Pancreas (tissue), 10 donors: ENCODE measurements at regions not wholly inside any gene's neighbourhood (a gene's known extent, or its start where the extent isn't known, plus 50 kb on each side); places are given as distances from the start of the nearest gene placed in this dataset.

Experiments used
- ATAC-seq, 4 donors: fragments of 200-7000 bp; cut with Tn5 transposase; one replicate each; pipeline versions ENCODE4 v1.8.0 to v1.9.1; 2020; ENCODE audit warnings: mild to moderate bottlenecking in 4 of 4, moderate library complexity in 4 of 4
- DNase-seq, 6 donors: peaks; one replicate each; pipeline ENCODE4 v3.0.0-alpha.2; 2020
- FAIRE-seq: peaks from 2 replicates; lab custom pipeline; 2012; peaks lifted over from hg19 to GRCh38; lab: Jason Lieb, UNC
- H3K27ac ChIP-seq, 4 donors: fragments of 200-600 bp; sonication (generic); 1 replicate in 3 of 4; 2 replicates in 1 of 4; pipeline versions ENCODE4 v1.5.0 to v1.8.0; 2020
- H3K27me3 ChIP-seq, 4 donors: fragments of 200-600 bp; one replicate each; pipeline ENCODE4 v1.8.0; 2021
- H3K36me3 ChIP-seq, 3 donors: fragments of 200-600 bp; sonication (generic) in 1 of 3; one replicate each; pipeline versions ENCODE4 v1.5.0 to v1.8.0; 2020 to 2021
- H3K4me1 ChIP-seq, 3 donors: fragments of 200-600 bp; one replicate each; pipeline ENCODE4 v1.8.0; 2021
- H3K4me3 ChIP-seq, 4 donors: fragments of 200-600 bp; sonication (generic) in 2 of 4; one replicate each; pipeline versions ENCODE4 v1.5.0 to v1.8.0; 2020 to 2021
- H3K9me3 ChIP-seq, 4 donors: fragments of 200-600 bp; one replicate each; pipeline ENCODE4 v1.8.0; 2021
- WGBS, 2 donors: extraction: QIAGEN DNeasy Blood & Tissue Kit; methylation state at CpG; one replicate each; pipeline ENCODE4 v1.1.7; 2013; 5-methylcytosine and 5-hydroxymethylcytosine counted together
- intact Hi-C, 3 donors: fragments of 100-400 bp; cut with DNase I; formaldehyde crosslinking; loops; one replicate each; pipeline versions ENCODE4 v1.11.1 to v1.14.2; 2022
- TF ChIP-seq, protein P1 (sequence below), 4 donors: fragments of 200-600 bp; sonication (generic) in 3 of 4; IDR thresholded peaks; one replicate each; pipeline versions ENCODE4 v1.5.0 to v1.8.0; 2021; ENCODE audit warnings: antibody characterized with exemption in 4 of 4
- donor health status: healthy with polysubstance abuse.
- donor health status: DM: no; HTN: no; CAD: no; lungs with moderate emphysema.
- donor health status: DM: no; HTN: no; CAD: no.
- donor health status: control.
- donor health status: control.
- donor health status: Bipolar disorder and iron deficiency.
- donor health status: DM: yes; HTN: yes; CAD: no.
- donor health status: DM: no; HTN: no; CAD: no.
- donor health status: DM: no; HTN: no; CAD: no.
- donor health status: DM: yes; HTN: yes; CAD: no.

DNA sequence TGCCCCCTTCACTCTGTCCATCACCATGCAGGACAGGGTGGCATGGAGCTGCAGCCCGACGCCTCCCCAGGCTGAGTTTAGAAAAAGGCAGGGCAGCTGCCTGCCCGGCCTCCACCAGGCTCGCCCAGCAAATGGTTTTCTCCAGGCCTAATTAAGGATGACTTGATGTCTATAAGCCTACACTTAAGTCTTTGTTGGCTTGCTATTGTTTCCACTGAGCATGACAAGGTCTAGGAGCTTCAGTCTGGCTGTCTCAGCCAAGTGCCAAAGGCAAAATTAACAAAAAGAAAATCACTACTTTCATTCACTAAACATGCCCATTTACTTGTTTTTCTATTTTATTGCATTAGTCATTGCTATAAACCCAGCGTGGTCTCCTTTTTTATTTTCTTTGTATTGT is 372.2 kb downstream of the INSIG2 start:
- Histone ChIP-seq H3K27me3 (no peaks in the 10 kb centered on the region), H3K4me3 (no peak overlapping the region), H3K9me3 (no peaks in the 10 kb centered on the region), H3K4me1 (no peaks in the 10 kb centered on the region), H3K27ac (no peak overlapping the region), H3K36me3 (no peaks in the 10 kb centered on the region)
- DNase-seq (no peak), FAIRE-seq (no peak), ATAC-seq (no peak)
- WGBS, 2 donors, result 84 to 89% methylated on average over 5 of the region's 5 CpGs
- TF ChIP-seq, protein P1, sequence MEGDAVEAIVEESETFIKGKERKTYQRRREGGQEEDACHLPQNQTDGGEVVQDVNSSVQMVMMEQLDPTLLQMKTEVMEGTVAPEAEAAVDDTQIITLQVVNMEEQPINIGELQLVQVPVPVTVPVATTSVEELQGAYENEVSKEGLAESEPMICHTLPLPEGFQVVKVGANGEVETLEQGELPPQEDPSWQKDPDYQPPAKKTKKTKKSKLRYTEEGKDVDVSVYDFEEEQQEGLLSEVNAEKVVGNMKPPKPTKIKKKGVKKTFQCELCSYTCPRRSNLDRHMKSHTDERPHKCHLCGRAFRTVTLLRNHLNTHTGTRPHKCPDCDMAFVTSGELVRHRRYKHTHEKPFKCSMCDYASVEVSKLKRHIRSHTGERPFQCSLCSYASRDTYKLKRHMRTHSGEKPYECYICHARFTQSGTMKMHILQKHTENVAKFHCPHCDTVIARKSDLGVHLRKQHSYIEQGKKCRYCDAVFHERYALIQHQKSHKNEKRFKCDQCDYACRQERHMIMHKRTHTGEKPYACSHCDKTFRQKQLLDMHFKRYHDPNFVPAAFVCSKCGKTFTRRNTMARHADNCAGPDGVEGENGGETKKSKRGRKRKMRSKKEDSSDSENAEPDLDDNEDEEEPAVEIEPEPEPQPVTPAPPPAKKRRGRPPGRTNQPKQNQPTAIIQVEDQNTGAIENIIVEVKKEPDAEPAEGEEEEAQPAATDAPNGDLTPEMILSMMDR (IDR thresholded peaks at IDR 0.05), result no peak
- intact Hi-C loops, result no loop called here

DNA sequence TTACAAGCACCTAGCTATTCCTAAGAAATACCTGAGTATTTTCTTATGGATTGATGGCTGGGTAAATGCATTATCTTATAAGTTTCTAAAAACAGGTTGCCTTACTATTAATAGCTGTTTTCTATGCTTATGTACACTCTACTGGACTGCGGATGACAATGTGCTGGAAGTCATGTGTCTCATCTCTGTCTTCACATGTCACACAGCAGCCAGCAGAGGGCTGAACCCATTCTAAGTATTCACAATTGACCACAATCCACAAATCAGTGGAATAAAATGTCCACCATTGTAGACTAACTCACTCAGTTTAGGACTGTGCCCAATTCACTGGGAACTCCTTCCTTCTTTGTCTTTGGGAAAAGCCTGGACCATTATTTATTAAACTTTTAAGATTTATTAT is 371.2 kb downstream of the INSIG2 start:
- DNase-seq (no peak), FAIRE-seq (no peak), ATAC-seq (no peak)
- TF ChIP-seq, protein P1 (IDR thresholded peaks at IDR 0.05), result no peak
- Histone ChIP-seq H3K9me3 (no peaks in the 10 kb centered on the region), H3K4me1 (no peaks in the 10 kb centered on the region), H3K27ac (no peak overlapping the region), H3K27me3 (no peaks in the 10 kb centered on the region), H3K36me3 (no peaks in the 10 kb centered on the region), H3K4me3 (no peak overlapping the region)
- intact Hi-C loops, result no loop called here
- 95% methylated on average over 1 of the region's 1 CpG for WGBS, 2 donors

DNA sequence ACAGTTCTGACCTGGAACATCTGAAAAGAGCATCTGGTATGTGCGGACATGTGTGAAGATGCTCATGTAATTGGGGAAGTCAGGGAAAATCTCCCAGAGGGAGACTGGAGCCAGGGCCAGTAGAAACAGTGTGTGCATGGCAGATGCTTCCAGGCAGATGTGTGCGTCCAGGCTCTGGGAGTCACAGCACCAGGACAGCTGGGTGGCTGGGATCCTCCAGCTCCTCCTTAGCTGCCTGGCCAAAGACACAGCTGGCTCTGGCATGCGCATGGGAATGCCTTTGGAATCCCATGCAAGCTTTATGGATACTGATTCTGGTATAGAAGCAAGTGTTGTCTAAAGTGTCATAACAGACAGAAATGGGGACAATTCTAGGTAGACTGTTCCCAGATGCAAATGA is 369.7 kb downstream of the INSIG2 start:
- WGBS, 2 donors, result 82 to 88% methylated on average over 3 of the region's 3 CpGs
- H3K36me3 ChIP-seq, result no peaks in the 10 kb centered on the region
- no peaks in the 10 kb centered on the region for H3K27me3 ChIP-seq
- H3K9me3 ChIP-seq, result no peaks in the 10 kb centered on the region
- TF ChIP-seq, protein P1 (IDR thresholded peaks at IDR 0.05), result no peak
- DNase-seq (no peak), ATAC-seq (no peak), FAIRE-seq (no peak)
- H3K4me1 ChIP-seq, result no peaks in the 10 kb centered on the region
- no peak overlapping the region for H3K27ac ChIP-seq
- no peak overlapping the region for H3K4me3 ChIP-seq
- intact Hi-C loops, result no loop called here

DNA sequence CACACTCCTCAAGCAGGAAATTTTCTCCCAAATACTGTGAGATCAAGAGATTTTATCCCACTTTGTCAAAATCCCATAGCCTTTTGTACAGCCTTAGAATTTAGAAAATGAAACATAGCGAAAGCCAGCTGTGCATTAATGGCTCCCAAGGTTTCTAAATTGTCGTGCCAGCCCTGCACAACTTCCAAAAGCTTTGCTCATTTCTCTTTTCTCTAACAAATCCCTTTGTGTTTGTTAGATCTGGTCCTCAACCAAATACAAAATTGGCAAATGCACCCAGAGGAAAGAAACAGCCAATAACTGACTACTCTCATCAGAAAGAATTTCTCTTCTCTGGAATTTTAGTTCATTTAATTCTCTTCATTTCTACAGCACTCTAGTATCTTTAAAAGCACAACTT is 361.1 kb downstream of the INSIG2 start:
- no peak for FAIRE-seq
- Histone ChIP-seq H3K27me3 (no peaks in the 10 kb centered on the region), H3K9me3 (no peaks in the 10 kb centered on the region), H3K4me3 (no peak overlapping the region), H3K27ac (no peak overlapping the region), H3K4me1 (peaks cover 0 to 2% (median 0%) of the 10 kb centered on the region in 3 donors), H3K36me3 (no peaks in the 10 kb centered on the region)
- TF ChIP-seq, protein P1 (IDR thresholded peaks at IDR 0.05), result no peak
- ATAC-seq, result no peak
- DNase-seq, result no peak
- intact Hi-C loops, result no loop called here
- 75 to 83% methylated on average over 2 of the region's 2 CpGs for WGBS, 2 donors

DNA sequence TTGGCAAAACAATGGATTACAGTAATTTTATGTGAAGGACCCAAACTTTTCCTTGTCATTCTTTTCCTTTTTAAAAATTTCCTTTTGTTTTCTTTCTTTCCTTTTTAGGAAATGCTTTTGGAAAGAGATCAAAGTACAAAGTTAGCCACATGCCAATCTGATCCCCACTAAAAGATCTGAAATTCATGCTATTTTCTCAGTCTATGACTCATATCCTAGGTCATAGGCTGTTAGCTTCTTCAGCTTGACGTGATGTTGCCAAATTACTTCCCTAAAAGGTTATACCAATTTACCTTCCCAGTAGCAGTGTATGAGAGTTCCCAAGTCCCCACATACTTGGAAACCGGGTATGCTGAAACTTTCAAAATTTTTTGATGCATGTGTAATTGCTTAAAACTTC is 355.3 kb downstream of the INSIG2 start:
- peaks cover 0 to 3% (median 0%) of the 10 kb centered on the region in 3 donors for H3K4me1 ChIP-seq
- no peak overlapping the region for H3K4me3 ChIP-seq
- no peak overlapping the region for H3K27ac ChIP-seq
- FAIRE-seq (no peak), ATAC-seq (peak in 2 of 4 donors; percentile 53 to 72), DNase-seq (no peak)
- H3K36me3 ChIP-seq, result no peaks in the 10 kb centered on the region
- WGBS, 2 donors, result 49 to 51% methylated on average over 2 of the region's 2 CpGs
- no peaks in the 10 kb centered on the region for H3K27me3 ChIP-seq
- intact Hi-C loops, result no loop called here
- TF ChIP-seq, protein P1 (IDR thresholded peaks at IDR 0.05), result no peak
- H3K9me3 ChIP-seq, result no peaks in the 10 kb centered on the region
